ENCODE measurements at regions not wholly inside any gene's neighbourhood (a gene's known extent, or its start where the extent isn't known, plus 50 kb on each side); places are given as distances from the start of the nearest gene placed in this dataset.
"Not testable (repeated sequence)": the region's sequence is repeated elsewhere in the genome, so short reads cannot be mapped to it uniquely, and the experiment has no call there.

DNA sequence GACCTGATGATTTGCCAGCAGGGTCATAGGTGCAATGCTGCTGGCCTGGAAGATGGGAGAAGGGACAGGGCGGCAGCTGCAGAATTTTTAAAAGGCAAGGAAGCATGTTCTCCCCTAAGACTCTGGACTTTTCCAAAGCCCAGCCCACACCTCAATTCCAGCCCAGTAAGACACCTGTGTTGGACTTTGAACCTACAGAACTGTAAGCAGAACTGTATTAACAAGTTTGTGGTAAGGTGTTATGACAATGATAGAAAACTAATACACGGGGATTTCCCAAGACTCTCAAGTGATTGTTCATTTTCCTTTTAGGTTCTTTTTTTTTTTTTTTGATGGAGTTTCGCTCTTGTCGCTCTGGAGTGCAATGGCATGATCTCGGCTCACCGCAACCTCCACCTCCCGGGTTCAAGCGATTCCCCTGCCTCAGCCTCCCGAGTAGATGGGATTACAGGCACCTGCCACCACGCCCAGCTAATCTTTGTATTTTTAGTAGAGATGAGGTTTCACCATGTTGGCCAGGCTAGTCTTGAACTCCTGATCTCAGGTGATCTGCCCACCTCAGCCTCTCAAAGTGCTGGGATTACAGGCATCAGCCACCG lies 53.0 kb upstream of the CYP2D6 start:
- not testable (repeated sequence) for H3K27me3 ChIP-seq (ENCODE audit: control insufficient read depth, insufficient read depth, low read length); H3K9me3 ChIP-seq (ENCODE audit: control insufficient read depth, low read depth, low read length); H3K36me3 ChIP-seq (ENCODE audit: control insufficient read depth, insufficient read depth, low read length); H3K4me3 ChIP-seq (ENCODE audit: low read length)
- DNase-seq = peak; percentile 83 to 93
- WGBS (ENCODE audit: insufficient coverage, low lambda C conversion rate) = 17% methylated on average over 1 of the region's 11 CpGs
- Histone ChIP-seq H3K4me1 (ENCODE audit: control insufficient read depth, insufficient read depth, low read length) (peaks cover 65% of the 10 kb centered on the region), H3K27ac (ENCODE audit: low read length) (peak overlapping the region; percentile 79)

DNA sequence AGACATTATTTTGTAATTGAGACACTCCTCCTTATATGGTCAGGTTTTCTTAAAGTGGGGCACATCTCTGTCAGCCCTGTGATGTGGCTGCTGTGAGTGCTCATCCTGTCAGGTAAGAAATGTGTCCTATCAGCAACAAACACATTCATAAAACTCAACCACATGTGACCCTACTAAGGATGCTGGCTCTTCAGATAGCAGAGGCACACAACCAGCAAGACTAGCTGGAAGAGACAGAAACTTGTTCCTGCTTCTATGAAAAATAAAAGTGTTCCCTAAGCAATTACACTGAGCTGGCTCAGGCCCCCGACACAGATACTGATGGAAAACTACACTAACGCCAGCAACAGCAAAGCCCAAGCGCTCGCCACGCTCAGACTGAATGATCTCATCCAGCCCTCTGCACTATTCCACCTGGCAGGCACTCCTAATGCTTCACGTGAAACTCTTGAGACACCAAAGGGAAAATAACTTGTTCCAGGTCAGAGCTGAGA lies 49.8 kb upstream of the CYP2D6 start:
- Histone ChIP-seq H3K27ac (ENCODE audit: low read length) (peak overlapping the region; percentile 91), H3K36me3 (ENCODE audit: control insufficient read depth, insufficient read depth, low read length) (peaks cover 6% of the 10 kb centered on the region), H3K4me3 (ENCODE audit: low read length) (no peak overlapping the region), H3K4me1 (ENCODE audit: control insufficient read depth, insufficient read depth, low read length) (peaks cover 80% of the 10 kb centered on the region), H3K27me3 (ENCODE audit: control insufficient read depth, insufficient read depth, low read length) (no peaks in the 10 kb centered on the region), H3K9me3 (ENCODE audit: control insufficient read depth, low read depth, low read length) (no peaks in the 10 kb centered on the region)
- DNase-seq = peak; percentile 57 to 82
- WGBS (ENCODE audit: insufficient coverage, low lambda C conversion rate) = no CpG with 5 or more reads among the region's 6 CpGs

Data from large intestine (tissue), 3 donors.